Activated CD4-positive, CD25-positive, alpha-beta regulatory T cell treated with anti-CD3 and anti-CD28 coated beads, Interleukin-2, amount 50 U/mL, for 72 hours (primary cell): ENCODE measurements at regions not wholly inside any gene's neighbourhood (a gene's known extent, or its start where the extent isn't known, plus 50 kb on each side); places are given as distances from the start of the nearest gene placed in this dataset.

Experiments used
- DNase-seq: peaks from one replicate; pipeline ENCODE4 v3.0.0; 2021

GRCh38 chr18:76252880-76253279 lies 242.2 kb downstream of the ZNF516 start:
- DNase-seq: no peak

DNA sequence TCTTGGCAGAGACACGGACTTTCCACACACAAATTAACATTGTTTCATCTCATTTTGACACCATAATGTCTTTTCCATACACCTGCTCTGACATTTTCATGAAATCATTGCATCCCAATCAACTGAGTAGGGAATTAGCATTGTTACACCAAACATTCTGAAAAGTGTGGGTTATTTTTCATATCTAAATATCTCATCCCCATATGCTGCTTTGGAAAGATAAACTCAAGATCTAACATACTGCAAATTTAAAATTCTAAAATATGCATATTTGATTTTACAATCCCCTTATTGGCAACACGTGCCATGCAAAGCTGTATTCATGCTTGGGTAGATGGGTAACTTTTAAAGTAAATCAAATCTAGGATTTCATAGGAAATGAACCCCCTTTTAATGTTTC lies 242.9 kb downstream of the ZNF516 start:
- DNase-seq: no peak

DNA sequence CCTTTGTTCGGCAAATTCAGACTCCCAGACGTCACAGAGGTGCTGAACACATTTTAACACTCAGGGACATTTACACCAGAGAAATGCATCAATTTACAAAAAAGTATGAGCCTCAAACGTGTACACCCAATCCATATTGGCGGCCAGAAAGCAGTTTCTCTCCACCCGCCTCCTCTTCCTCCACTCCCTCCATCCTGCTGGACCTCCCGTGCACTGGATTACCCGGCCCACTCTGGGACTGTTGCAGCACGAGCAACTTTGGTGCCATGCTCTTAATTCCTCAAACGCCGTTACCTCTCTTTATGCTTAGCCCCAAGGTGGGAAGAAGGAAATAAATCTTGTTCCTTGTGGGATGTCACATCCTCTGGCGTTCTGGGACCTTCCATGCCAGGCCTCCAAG lies 243.4 kb downstream of the ZNF516 start:
- DNase-seq: no peak

DNA sequence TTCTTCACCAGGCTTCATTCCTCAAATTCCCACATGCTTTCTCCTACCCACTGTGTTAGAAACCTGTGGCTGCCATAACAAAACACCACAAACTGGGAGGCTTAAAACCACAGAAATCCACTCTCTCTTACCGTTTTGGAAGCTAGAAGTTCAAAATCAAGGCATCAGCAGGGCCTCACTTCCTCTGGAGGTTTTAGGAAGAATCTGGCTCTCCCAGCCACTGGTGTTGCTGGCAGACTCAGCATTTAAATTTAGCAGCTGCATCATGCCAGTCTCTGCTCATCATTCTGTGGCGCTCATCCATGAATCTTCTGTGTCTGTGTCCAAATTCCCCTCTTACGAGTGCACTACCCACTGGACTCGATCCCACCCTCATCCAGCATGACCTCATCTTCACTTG lies 248.5 kb downstream of the ZNF516 start:
- DNase-seq: no peak

DNA sequence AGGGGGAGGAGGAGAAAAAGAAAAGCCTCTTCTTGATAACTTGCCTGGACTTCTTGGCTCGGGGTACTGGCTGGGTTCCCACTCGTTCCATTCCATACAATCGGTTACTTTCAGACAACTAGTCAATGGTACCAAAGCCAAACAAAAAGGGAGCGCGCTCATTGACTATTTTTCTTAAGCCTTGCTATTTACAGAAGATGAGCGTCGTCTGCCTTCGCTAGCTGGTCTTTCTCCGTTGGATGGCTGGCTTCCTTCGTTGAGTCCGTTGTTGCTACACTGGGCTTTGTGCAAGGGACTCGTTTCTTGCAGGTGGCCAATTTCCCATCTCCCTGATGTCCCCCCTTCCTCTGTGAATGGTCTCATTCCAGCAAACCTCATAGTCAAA lies 260.4 kb downstream of the ZNF516 start:
- DNase-seq: no peak

DNA sequence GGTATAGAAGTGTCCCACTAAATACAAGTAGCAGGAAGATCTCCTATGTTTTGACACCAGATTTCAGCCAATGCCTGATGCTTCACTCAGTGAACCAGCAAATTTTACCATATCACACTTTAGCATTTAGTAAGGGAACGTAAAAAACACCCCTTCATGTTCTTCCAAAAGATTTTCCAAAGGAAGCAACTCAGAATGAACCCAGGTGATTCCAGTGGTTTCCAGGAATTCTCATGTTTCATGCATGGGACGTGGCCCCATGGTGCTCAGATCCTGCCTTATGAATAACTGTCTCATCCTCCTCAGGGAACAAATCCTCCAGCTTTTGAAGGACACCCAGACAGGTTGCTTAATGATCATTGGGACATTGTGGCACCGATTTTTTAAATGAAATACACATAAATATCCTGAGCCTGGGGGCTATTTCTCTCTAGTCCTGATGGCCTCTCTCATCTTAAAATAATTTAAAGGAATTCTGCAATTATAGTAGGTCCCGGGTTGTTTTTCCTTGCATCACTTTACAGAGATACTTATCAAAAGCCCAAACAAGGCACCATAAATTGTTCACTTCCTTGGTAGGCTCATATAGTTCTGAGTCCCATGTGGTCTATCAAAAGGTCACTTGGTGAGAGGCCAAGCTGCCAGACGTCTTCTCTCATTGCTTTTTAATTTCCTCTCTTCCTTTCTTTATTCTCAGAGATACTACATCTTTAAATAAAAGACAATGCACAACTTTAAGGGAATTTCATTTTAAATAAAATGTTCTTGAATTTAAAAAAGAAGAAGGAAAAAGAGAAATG lies 261.0 kb downstream of the ZNF516 start:
- DNase-seq: no peak

- DNase-seq: no peak
Measured at GRCh38 chr18:76233406-76233805, 261.6 kb downstream of the ZNF516 start.

DNA sequence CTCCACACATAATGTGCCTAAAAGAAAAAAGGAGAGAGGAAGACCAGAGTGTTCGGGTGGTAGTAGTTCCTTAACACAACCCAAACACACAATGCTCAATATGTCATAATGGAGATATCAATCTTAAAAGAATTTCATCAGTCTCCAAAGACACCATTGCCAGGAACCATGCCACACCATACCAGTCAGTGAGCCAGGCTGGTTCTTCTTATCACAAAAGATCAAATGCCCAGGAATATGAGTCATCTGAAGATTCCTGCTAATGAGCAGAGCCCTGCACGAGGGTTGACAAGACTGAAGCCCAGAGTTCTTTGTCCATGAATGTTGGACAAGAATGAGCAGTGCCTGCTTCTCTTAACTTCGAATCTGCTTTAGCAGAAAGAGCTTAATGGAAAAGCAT lies 262.3 kb downstream of the ZNF516 start:
- no peak for DNase-seq

DNA sequence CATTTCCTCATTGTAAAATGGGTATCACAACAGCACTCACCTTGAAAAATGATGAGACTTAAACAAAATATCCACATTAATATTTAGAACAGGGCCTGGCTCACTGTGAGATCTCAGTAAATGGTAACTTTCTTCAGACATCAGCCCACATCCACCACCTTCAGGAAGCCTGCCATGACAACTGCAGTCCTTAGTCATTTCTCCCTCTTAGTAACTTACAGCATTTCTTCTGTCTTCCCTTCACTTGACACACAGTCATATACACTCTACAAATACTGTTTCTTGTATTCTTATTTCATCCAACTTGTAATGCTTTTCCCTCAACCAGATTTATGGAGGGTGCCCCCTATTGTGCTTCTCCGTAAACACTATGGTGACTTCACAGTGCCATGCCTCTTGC lies 263.0 kb downstream of the ZNF516 start:
- DNase-seq: no peak

DNA sequence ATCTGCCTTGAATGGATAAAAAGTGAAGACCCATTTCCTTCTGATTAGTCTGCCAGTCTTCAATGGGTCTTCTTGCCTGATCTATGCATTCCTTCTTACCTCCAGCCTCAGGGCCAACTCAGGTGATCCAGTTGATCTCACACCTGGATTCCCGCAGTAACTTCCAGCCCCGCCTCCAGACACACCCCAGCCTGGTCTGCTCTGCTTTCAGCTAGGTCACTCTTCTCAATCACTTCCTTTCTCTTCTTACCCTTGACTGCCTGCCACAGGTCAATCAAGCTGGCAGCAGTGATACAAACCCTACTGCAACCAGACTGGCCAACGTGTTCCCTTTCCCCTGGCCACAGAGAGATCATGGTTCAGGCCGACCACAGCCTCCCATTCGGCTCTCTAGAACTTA lies 263.6 kb downstream of the ZNF516 start:
- DNase-seq: no peak

DNA sequence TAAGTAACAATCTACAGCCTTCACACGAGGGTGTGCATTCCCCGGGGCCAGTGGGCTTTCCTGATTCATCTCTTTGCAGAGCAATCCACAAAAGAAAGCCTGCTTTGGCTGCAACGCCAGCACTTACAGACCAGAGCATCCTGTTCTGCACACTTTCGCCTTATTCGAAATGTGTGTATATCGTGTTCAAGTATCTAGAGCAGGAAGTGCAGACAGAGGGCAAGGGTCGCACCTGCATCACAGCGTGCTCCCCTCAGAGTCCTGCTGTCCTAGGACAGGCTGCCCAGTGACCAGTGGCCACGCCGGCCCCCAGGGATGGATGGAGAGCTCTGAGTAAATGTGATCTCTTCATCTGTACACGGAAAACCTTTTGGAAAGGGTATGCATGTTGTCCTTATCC lies 264.3 kb downstream of the ZNF516 start:
- DNase-seq: no peak

DNA sequence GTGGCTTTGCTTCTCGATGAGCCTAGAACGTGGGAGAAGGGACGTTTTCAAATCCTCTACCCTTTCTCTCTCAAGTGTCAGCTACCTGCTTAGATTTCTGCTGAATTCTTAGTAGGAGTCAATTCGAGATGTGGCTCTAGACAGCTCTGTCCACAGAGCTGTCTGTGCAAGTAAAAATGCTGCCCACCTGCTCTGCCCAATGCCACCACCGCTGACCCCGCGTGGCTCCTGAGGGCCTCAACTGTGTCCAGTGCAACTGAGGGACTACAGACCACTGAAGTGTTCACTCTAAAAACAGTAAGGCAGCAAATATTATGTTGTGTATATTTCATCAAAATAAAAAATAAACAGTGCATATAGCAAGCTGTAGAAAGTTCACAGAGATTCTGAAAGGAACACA lies 266.3 kb downstream of the ZNF516 start:
- DNase-seq: no peak

DNA sequence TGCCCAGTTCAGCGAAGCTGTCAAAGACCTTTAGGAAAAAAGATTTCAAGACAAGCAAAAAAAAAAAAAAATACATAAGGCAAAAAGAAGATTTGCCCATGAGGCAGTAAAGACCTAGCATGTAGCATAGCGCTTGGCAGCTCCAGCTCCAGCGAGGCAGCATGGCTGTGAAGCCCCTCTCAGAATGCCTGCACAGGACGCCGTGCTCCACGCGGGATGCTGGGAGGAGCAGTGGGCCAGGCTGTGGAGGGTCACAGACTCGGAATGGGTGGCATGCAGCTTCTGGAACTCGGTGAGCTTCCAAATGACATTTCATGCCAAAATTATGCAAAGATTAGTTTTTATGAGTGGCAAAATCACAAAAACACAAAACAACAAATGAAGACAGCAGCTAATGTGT lies 267.3 kb downstream of the ZNF516 start:
- no peak for DNase-seq

- no peak for DNase-seq
Measured at GRCh38 chr18:76223403-76223802, 271.6 kb downstream of the ZNF516 start.

DNA sequence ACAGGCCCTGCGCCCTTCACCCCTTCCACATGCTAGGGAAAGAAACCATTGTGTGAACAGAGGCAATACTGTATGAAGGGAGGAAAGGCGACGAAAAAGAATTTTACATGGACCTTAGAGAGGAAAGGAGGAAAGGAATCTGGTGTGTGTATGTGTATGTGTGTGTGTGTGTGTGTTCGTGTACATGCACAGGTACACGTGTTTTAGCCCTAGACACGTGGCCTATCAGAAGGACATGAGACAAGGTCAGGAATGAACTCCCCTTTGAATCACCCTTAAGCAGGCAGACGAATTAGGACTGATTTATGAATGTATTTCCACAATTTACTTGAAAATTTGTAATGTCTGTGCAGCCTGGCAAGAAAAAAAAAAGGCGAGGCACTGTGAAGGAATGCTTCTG lies 276.0 kb downstream of the ZNF516 start:
- no peak for DNase-seq

- DNase-seq: no peak
Measured at GRCh38 chr18:76216096-76216495, 278.9 kb downstream of the ZNF516 start.

DNA sequence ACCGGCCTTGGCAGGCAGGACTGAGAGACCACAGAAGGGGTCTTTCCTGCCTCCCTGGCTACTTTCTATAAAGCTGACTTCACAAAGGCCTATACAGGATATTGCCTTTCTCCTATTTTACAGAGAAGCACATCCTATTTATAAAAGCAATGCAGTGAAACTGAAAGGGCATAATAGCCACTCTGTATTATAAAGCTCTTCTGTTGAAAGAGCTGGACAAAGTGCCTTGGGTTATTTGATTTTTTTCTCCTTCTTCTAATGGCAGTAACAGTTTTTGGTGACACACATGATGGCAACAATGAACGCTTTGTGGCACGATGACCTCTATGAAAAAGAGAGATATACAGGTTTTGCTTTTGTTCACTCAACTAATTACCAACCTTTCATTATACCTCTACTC lies 281.1 kb downstream of the ZNF516 start:
- no peak for DNase-seq

DNA sequence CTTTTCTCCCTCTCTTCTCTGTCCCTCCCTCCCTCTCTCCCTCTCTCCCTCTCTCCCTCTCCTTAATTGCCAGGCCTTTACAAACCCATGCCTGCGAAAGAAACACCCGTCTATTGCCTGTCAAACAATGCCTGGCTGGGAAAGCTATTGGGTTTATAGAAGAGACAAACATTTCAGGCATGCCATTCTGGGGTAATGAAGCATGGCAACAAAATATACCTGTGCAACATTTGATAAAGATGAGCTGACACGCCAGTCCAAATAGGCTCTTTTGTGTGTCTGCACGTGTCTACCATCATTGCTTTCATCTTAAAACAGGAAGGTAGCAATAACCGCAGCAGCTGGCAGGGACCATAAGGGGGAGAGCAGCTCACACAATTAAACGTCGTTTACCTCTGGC lies 282.1 kb downstream of the ZNF516 start:
- DNase-seq: no peak

- DNase-seq: no peak
Measured at GRCh38 chr18:76209597-76209996, 285.4 kb downstream of the ZNF516 start.

GRCh38 chr18:76208678-76209306 lies 286.2 kb downstream of the ZNF516 start:
- no peak for DNase-seq

- no peak for DNase-seq
Measured at GRCh38 chr18:76205906-76206305, 289.1 kb downstream of the ZNF516 start.

DNA sequence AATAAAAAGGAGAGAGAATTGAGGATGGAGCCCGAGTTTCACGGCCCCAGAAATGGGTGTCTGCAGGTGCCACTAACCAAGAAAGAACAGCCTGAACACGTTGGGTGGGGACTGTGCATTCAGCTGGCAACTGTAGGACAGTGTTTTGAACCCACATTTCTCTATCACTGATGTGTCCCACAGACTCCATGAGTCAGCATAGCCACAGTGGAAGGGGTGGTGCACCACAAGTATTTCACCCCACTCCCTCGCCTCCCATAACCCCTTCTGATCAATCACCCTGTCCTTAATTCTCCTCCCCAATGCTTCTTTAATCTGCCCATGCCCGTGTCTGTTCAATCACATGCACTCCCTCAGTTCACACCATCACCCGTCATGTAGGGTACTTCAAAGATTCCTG lies 291.5 kb downstream of the ZNF516 start:
- no peak for DNase-seq

DNA sequence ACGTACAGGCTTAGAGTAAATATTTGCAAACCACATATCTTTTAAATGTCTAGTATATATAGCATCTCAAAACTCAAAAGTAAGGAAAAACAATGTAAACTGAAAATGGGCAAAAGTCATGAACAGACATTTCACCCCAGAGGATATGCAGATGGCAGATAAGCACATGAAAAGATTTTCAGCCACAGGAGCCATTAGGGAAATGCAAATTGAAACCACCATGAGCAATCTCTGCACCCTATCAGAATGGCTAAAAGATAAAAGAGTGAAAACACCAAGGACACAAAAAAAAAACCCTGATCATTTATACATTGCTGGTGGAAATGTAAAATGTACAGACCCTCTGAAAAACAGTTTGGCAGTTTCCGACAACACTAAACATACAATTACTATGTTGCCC lies 292.7 kb downstream of the ZNF516 start:
- DNase-seq: no peak

- DNase-seq: no peak
Measured at GRCh38 chr18:76195601-76196000, 299.4 kb downstream of the ZNF516 start.

- no peak for DNase-seq
Measured at GRCh38 chr18:76188097-76188496, 306.9 kb downstream of the ZNF516 start.
